ENCODE measurements at regions not wholly inside any gene's neighbourhood (a gene's known extent, or its start where the extent isn't known, plus 50 kb on each side); places are given as distances from the start of the nearest gene placed in this dataset.

DNA sequence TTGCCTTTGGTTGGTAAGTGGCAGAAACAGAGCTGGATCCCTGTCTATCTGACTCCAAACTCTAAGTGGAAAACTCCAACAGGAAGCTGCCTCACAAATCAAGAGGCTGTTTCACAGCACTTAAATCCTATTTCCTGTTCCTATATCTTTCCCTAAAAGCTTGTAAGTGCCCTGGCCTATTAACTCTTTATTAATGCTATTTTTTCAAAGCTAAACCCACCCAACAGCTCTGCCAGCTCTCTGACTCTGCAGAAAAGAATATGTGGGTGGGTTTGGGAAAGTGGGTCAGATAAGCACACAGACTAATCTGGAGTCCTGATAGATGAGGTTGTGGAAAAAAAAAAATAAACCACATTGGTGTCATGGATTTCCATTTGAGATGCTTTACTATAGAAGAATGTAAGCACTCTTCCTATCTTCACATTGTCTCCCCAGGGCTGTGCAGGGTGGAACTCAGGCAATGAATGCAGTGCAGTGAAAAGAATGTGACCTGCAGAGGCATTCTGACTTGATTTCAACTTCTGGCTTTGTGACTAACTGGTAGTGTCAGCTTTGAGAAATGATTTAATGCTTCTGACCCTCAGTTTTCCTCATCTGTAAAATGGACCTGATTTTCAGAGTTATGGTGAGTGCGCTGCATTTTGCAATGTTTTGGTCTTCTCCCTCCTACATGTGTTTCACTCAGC is 125.6 kb downstream of the AASDHPPT start:
- H3K4me3 ChIP-seq (ENCODE audit: low read depth, low read length) = no peak overlapping the region
- no peak for TF ChIP-seq CTCF (IDR thresholded peaks at IDR 0.05; ENCODE audit: insufficient read depth, low read depth, low read length)
- DNase-seq (ENCODE audit: low read depth) = no peak

DNA sequence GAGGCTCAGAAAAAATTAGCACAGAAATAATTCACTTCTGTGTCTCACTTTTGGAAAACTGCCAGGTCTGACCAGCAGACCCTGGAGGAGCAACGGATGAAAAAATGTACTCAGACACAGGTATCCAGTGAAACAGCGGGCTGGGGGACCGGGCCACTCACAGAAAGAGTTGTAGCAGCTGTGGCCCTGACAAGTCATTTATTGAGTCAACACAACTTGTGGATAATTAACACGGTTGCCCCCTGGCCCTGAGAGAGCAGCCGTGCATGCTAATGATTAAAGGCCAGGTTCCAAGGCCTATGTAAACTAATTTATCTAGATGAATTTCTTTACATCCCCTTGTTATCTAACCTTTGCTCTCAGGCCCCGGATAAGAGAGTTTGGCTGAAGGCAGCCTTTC is 131.3 kb downstream of the AASDHPPT start:
- TF ChIP-seq CTCF (IDR thresholded peaks at IDR 0.05; ENCODE audit: insufficient read depth, low read depth, low read length) = no peak
- H3K4me3 ChIP-seq (ENCODE audit: low read depth, low read length) = no peak overlapping the region
- DNase-seq (ENCODE audit: low read depth) = no peak

- no peak for DNase-seq (ENCODE audit: low read depth)
- no peak for TF ChIP-seq CTCF (IDR thresholded peaks at IDR 0.05; ENCODE audit: insufficient read depth, low read depth, low read length)
- no peak overlapping the region for H3K4me3 ChIP-seq (ENCODE audit: low read depth, low read length)
Observed at GRCh38 chr11:106212081-106212480, 134.6 kb downstream of the AASDHPPT start.

- DNase-seq (ENCODE audit: low read depth) = no peak
- TF ChIP-seq CTCF (IDR thresholded peaks at IDR 0.05; ENCODE audit: insufficient read depth, low read depth, low read length) = no peak
- H3K4me3 ChIP-seq (ENCODE audit: low read depth, low read length) = no peak overlapping the region
Observed at GRCh38 chr11:106216281-106216680, 138.8 kb downstream of the AASDHPPT start.

DNA sequence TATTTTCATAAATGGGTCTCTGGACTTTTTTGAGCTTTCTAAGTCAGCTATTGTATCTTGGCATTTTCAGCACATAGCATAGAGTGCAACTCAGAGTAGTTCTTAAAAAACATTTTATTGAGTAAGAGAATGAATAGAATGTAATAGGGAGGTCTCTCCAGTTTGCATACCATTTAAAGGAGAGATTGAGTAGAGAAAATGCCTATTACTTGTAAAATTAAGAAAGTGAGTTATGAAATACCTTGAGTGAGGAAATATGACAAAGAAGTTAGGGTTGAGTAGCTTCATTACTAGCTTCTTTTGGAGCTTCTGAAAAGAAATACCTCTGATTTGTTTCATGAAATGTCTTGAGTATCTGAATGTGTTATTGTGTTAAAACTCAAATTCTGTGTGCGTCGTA is 140.0 kb downstream of the AASDHPPT start:
- H3K4me3 ChIP-seq (ENCODE audit: low read depth, low read length) = no peak overlapping the region
- DNase-seq (ENCODE audit: low read depth) = no peak
- no peak for TF ChIP-seq CTCF (IDR thresholded peaks at IDR 0.05; ENCODE audit: insufficient read depth, low read depth, low read length)

DNA sequence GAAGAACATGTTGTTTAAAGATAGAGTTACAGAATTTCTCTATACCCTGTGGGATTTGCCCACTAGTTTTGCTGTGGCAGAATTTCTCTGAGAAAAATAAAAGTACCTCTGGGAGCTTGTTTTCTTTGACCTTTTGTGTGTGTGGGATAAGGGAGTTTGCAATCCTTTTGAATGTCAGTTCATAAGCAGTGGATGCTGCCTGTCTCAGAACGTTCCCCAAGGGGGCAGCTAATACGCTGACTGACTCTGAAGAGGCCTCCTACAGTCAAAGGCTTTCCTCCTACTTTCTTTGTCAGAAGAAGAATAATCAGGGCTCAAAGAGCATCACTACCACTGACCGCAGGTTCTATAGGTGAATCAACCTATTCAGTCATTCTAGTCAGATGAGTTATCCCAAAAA is 140.6 kb downstream of the AASDHPPT start:
- no peak for DNase-seq (ENCODE audit: low read depth)
- TF ChIP-seq CTCF (IDR thresholded peaks at IDR 0.05; ENCODE audit: insufficient read depth, low read depth, low read length) = no peak
- no peak overlapping the region for H3K4me3 ChIP-seq (ENCODE audit: low read depth, low read length)

DNA sequence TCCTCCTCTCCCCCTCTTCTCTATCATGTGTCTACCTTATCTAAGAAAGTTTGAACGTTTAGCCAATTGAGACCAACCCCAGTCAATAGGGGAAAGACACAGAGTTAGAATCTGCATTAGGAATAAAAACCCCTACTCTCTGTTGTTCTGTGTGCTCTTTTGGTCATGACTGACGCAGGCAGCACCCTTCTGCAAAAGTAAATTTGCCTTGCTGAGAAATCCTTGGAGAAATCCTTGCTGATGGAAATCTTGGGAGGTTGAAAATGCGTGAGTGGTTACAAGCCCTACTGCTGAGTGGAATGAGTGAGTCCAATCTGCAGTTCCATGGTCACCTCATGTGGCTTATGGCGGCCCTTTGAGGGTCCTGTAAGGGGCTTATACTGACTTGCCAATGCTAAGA is 145.2 kb downstream of the AASDHPPT start:
- DNase-seq (ENCODE audit: low read depth) = no peak
- TF ChIP-seq CTCF (IDR thresholded peaks at IDR 0.05; ENCODE audit: insufficient read depth, low read depth, low read length) = no peak
- no peak overlapping the region for H3K4me3 ChIP-seq (ENCODE audit: low read depth, low read length)

Measured in fibroblast of villous mesenchyme (primary cell).